ENCODE measurements at regions not wholly inside any gene's neighbourhood (a gene's known extent, or its start where the extent isn't known, plus 50 kb on each side); places are given as distances from the start of the nearest gene placed in this dataset.

DNA sequence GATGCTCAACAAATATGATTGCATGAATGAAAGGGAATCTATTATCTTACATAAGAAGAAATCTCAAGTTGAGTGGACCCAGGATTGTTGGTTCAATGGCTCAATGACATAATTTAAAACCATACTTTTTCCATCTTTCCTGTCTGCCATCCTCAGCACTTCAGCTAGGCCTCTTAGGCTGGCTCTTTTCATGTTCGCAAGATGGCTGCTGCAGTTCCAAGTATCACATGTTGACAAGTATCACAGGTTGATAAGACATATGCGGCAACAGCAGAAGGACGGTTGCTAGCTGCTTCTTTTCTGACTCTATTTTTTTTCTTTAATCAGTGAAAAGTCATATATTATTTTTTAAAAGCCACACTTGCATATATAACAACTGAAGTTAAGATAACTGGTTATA lies 79.0 kb upstream of the CDK6 start:
- Histone ChIP-seq H3K36me3 (no peaks in the 10 kb centered on the region), H3K4me1 (ENCODE audit: control insufficient read depth in 1 of 2, low read depth in 2 of 2) (no peaks in the 10 kb centered on the region), H3K27me3 (replicated peaks; ENCODE audit: insufficient read depth) (no peaks in the 10 kb centered on the region), H3K9me3 (no peaks in the 10 kb centered on the region), H3K27ac (no peak overlapping the region), H3K4me3 (no peak overlapping the region)
- ATAC-seq (ENCODE audit: insufficient number of reproducible peaks, low FRiP score, low read depth) = no peak
- no peak for DNase-seq (ENCODE audit: low spot score)
- no peak for TF ChIP-seq CTCF (IDR thresholded peaks at IDR 0.05)

DNA sequence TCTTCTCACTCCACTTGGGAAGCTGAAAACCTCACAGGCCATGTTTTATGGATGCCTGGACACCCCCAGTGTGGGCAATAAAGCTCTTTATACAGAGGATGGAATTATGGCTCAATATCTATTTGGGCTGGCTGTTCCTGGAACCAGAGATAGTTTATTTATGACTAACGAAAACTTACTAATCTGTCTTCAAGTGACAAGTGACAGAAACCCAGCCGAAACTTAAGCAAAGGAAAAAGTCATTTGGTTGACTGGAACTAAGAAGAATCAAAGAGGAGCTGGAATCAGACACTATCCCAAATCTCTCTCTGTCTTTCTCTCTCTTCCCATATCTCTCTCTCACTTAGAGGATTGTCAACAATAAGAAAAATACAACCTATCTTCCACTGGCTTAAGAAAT lies 78.3 kb upstream of the CDK6 start:
- no peaks in the 10 kb centered on the region for H3K27me3 ChIP-seq (replicated peaks; ENCODE audit: insufficient read depth)
- ATAC-seq (ENCODE audit: insufficient number of reproducible peaks, low FRiP score, low read depth) = no peak
- DNase-seq (ENCODE audit: low spot score) = no peak
- H3K36me3 ChIP-seq = no peaks in the 10 kb centered on the region
- no peak overlapping the region for H3K4me3 ChIP-seq
- no peaks in the 10 kb centered on the region for H3K9me3 ChIP-seq
- no peak for TF ChIP-seq CTCF (IDR thresholded peaks at IDR 0.05)
- no peaks in the 10 kb centered on the region for H3K4me1 ChIP-seq (ENCODE audit: control insufficient read depth in 1 of 2, low read depth in 2 of 2)
- H3K27ac ChIP-seq = no peak overlapping the region

DNA sequence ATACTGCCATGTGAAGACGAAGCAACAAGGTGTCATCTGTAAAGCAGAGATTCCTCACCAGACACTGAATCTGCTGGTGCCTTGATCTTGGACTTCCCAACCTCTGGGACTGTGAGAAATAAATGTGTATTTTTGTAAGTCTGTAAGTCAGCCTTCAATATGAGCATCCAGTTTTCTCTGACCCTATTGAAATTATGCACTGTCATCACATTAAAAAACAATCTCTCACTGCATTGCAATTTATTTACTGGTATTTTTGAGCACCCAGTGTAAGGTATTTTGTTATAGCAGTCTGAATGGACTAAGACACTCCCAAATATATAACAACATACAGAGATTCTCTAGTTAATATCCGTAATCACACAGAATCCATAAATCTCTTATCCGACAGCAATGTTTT lies 77.5 kb upstream of the CDK6 start:
- Histone ChIP-seq H3K9me3 (no peaks in the 10 kb centered on the region), H3K36me3 (no peaks in the 10 kb centered on the region), H3K4me3 (no peak overlapping the region), H3K27me3 (replicated peaks; ENCODE audit: insufficient read depth) (no peaks in the 10 kb centered on the region), H3K4me1 (ENCODE audit: control insufficient read depth in 1 of 2, low read depth in 2 of 2) (no peaks in the 10 kb centered on the region), H3K27ac (no peak overlapping the region)
- TF ChIP-seq CTCF (IDR thresholded peaks at IDR 0.05) = no peak
- DNase-seq (ENCODE audit: low spot score) = no peak
- ATAC-seq (ENCODE audit: insufficient number of reproducible peaks, low FRiP score, low read depth) = no peak

GRCh38 chr7:92910976-92911375 lies 74.6 kb upstream of the CDK6 start:
- Histone ChIP-seq H3K4me1 (ENCODE audit: control insufficient read depth in 1 of 2, low read depth in 2 of 2) (no peaks in the 10 kb centered on the region), H3K27ac (no peak overlapping the region), H3K27me3 (replicated peaks; ENCODE audit: insufficient read depth) (no peaks in the 10 kb centered on the region), H3K9me3 (no peaks in the 10 kb centered on the region), H3K36me3 (no peaks in the 10 kb centered on the region), H3K4me3 (no peak overlapping the region)
- ATAC-seq (ENCODE audit: insufficient number of reproducible peaks, low FRiP score, low read depth) (no peak), DNase-seq (ENCODE audit: low spot score) (no peak)
- no peak for TF ChIP-seq CTCF (IDR thresholded peaks at IDR 0.05)

DNA sequence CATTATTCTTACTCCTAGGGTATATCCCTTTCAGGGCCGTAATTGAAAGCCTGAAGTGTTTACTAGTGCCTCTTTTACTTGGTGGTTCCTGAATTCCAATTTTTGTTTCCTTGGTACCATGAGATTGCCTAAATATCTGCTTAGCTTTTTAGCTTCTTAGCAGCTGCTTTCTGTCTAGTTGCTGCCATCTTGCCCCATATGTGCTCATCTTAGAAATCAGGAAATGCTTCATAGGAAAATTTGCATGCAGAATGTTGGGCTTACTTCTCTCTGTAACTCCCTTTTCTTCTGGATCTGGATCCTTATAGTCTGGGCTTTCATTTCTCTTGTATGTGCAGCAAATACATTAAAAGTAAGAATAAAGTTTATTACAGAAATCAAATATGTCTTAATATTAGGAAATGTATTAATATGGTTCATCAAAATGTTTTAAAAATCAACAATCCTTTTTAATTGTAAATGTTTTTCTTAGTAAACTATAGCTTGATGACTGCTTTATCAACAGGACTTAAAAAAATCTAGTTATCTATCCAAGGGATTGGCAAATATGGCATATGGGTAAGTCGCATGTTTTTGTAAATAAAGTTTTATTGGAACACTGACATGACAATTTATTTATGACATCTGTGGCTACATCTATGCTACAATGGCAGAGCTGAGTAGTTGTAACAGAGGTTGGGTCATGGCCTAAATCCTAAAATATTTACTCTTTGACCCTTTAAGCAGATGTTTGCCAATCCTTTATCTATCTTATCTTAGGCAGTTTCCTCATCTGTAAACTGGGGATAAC lies 73.5 kb upstream of the CDK6 start:
- Histone ChIP-seq H3K36me3 (no peaks in the 10 kb centered on the region), H3K27ac (no peak overlapping the region), H3K9me3 (no peaks in the 10 kb centered on the region), H3K4me1 (ENCODE audit: control insufficient read depth in 1 of 2, low read depth in 2 of 2) (no peaks in the 10 kb centered on the region), H3K4me3 (no peak overlapping the region), H3K27me3 (replicated peaks; ENCODE audit: insufficient read depth) (no peaks in the 10 kb centered on the region)
- ATAC-seq (ENCODE audit: insufficient number of reproducible peaks, low FRiP score, low read depth) (no peak), DNase-seq (ENCODE audit: low spot score) (no peak)
- no peak for TF ChIP-seq CTCF (IDR thresholded peaks at IDR 0.05)

Data from thoracic aorta (tissue), 2 donors.